ENCODE measurements at regions not wholly inside any gene's neighbourhood (a gene's known extent, or its start where the extent isn't known, plus 50 kb on each side); places are given as distances from the start of the nearest gene placed in this dataset.

- 88 to 94% methylated on average over 2 of the region's 2 CpGs for WGBS, 2 donors
- Histone ChIP-seq H3K4me1 (no peaks in the 10 kb centered on the region), H3K27me3 (no peaks in the 10 kb centered on the region), H3K36me3 (replicated peaks in 1 of 2; ENCODE audit: insufficient read depth in 1 of 2, low read depth in 2 of 2) (no peaks in the 10 kb centered on the region), H3K4me3 (no peak overlapping the region), H3K27ac (no peak overlapping the region), H3K9me3 (no peaks in the 10 kb centered on the region)
- ATAC-seq (no peak), DNase-seq (no peak)
- no peak for TF ChIP-seq CTCF (IDR thresholded peaks at IDR 0.05)
- no peak for TF ChIP-seq POLR2A (IDR thresholded peaks at IDR 0.05)
- intact Hi-C loops (cut with DNase I) = loop anchor here (10.0 kb wide), 1 partner anchor 56 kb away; no protein-coding TSS in a partner anchor
These were observed 87.5 kb upstream of the RNF152 start for GRCh38 chr18:61980355-61980754.

- no peaks in the 10 kb centered on the region for H3K4me1 ChIP-seq
- H3K9me3 ChIP-seq = no peaks in the 10 kb centered on the region
- H3K4me3 ChIP-seq = no peak overlapping the region
- no peak for ATAC-seq
- no peaks in the 10 kb centered on the region for H3K36me3 ChIP-seq (replicated peaks in 1 of 2; ENCODE audit: insufficient read depth in 1 of 2, low read depth in 2 of 2)
- intact Hi-C loops (cut with DNase I) = no loop called here
- WGBS, 2 donors = 80 to 81% methylated on average over 9 of the region's 9 CpGs
- TF ChIP-seq CTCF (IDR thresholded peaks at IDR 0.05) = no peak
- no peak for TF ChIP-seq POLR2A (IDR thresholded peaks at IDR 0.05)
- DNase-seq = no peak
- H3K27me3 ChIP-seq = no peaks in the 10 kb centered on the region
- H3K27ac ChIP-seq = no peak overlapping the region
These were observed 82.9 kb upstream of the RNF152 start for GRCh38 chr18:61975526-61976326.

GRCh38 chr18:61973273-61974115, 80.7 kb upstream of the RNF152 start:
- DNase-seq = no peak
- ATAC-seq = no peak
- Histone ChIP-seq H3K9me3 (no peaks in the 10 kb centered on the region), H3K36me3 (replicated peaks in 1 of 2; ENCODE audit: insufficient read depth in 1 of 2, low read depth in 2 of 2) (no peaks in the 10 kb centered on the region), H3K4me3 (no peak overlapping the region), H3K27ac (no peak overlapping the region), H3K27me3 (no peaks in the 10 kb centered on the region), H3K4me1 (no peaks in the 10 kb centered on the region)
- TF ChIP-seq POLR2A (IDR thresholded peaks at IDR 0.05) (no peak), CTCF (IDR thresholded peaks at IDR 0.05) (no peak)
- intact Hi-C loops (cut with DNase I) = no loop called here
- WGBS, 2 donors = 88% methylated on average over 6 of the region's 6 CpGs

GRCh38 chr18:61972389-61973264, 79.8 kb upstream of the RNF152 start:
- 50 to 76% methylated on average over 4 of the region's 4 CpGs for WGBS, 2 donors
- no peak for ATAC-seq
- TF ChIP-seq CTCF (IDR thresholded peaks at IDR 0.05) = no peak
- no peak for TF ChIP-seq POLR2A (IDR thresholded peaks at IDR 0.05)
- no peak overlapping the region for H3K27ac ChIP-seq
- no peaks in the 10 kb centered on the region for H3K27me3 ChIP-seq
- intact Hi-C loops (cut with DNase I) = no loop called here
- H3K9me3 ChIP-seq = no peaks in the 10 kb centered on the region
- H3K36me3 ChIP-seq (replicated peaks in 1 of 2; ENCODE audit: insufficient read depth in 1 of 2, low read depth in 2 of 2) = no peaks in the 10 kb centered on the region
- no peak overlapping the region for H3K4me3 ChIP-seq
- H3K4me1 ChIP-seq = no peaks in the 10 kb centered on the region
- no peak for DNase-seq
